NCI-H82 treated with DMSO at 0.1 percent for 48 hours (cell line): ENCODE measurements at regions not wholly inside any gene's neighbourhood (a gene's known extent, or its start where the extent isn't known, plus 50 kb on each side); places are given as distances from the start of the nearest gene placed in this dataset.
A peak's percentile ranks its signal among the peaks of the same experiment; 100 is the strongest.

Experiments
- DNase-seq: peaks from one replicate; lab custom pipeline; 2025; ENCODE audit not compliant: unreplicated experiment; lab: John Stamatoyannopoulos, UW

- no peak for DNase-seq
These were observed 51.2 kb upstream of the PCBD1 start for GRCh38 chr10:70939441-70940003.

GRCh38 chr10:70940834-70941568, 52.6 kb upstream of the PCBD1 start:
- DNase-seq, result peak; percentile 37

- no peak for DNase-seq
These were observed 53.8 kb upstream of the PCBD1 start for GRCh38 chr10:70942125-70942524.

GRCh38 chr10:70942725-70943124, 54.4 kb upstream of the PCBD1 start:
- DNase-seq, result no peak

GRCh38 chr10:70943249-70943648, 54.9 kb upstream of the PCBD1 start:
- no peak for DNase-seq

GRCh38 chr10:70943841-70944466, 55.6 kb upstream of the PCBD1 start:
- DNase-seq, result no peak

- no peak for DNase-seq
These were observed 61.7 kb upstream of the PCBD1 start for GRCh38 chr10:70950037-70950436.

GRCh38 chr10:70950801-70951200, 62.4 kb upstream of the PCBD1 start:
- no peak for DNase-seq

- DNase-seq, result no peak
These were observed 64.0 kb upstream of the PCBD1 start for GRCh38 chr10:70952401-70952800.

GRCh38 chr10:70952921-70953320, 64.6 kb upstream of the PCBD1 start:
- no peak for DNase-seq

- DNase-seq, result no peak
These were observed 66.2 kb upstream of the PCBD1 start for GRCh38 chr10:70954381-70955176.

GRCh38 chr10:70956029-70956759, 67.8 kb upstream of the PCBD1 start:
- DNase-seq, result no peak

- no peak for DNase-seq
These were observed 70.0 kb upstream of the PCBD1 start for GRCh38 chr10:70958396-70958795.

- no peak for DNase-seq
These were observed 72.0 kb upstream of the PCBD1 start for GRCh38 chr10:70960316-70960715.

GRCh38 chr10:70960783-70961570, 72.6 kb upstream of the PCBD1 start:
- no peak for DNase-seq

GRCh38 chr10:70962686-70963085, 74.3 kb upstream of the PCBD1 start:
- DNase-seq, result no peak

GRCh38 chr10:70963271-70963670, 74.9 kb upstream of the PCBD1 start:
- no peak for DNase-seq

- no peak for DNase-seq
These were observed 75.9 kb upstream of the PCBD1 start for GRCh38 chr10:70964245-70964644.

- no peak for DNase-seq
These were observed 76.5 kb upstream of the PCBD1 start for GRCh38 chr10:70964881-70965280.

GRCh38 chr10:70965566-70965965, 77.2 kb upstream of the PCBD1 start:
- no peak for DNase-seq
